ENCODE measurements at regions not wholly inside any gene's neighbourhood (a gene's known extent, or its start where the extent isn't known, plus 50 kb on each side); places are given as distances from the start of the nearest gene placed in this dataset.

GRCh38 chrX:5142644-5143043 is 1086.0 kb downstream of the NLGN4X start:
- no peak for FAIRE-seq
- no peak for DNase-seq (ENCODE audit: insufficient read length, low spot score)

GRCh38 chrX:5122181-5122678 is 1106.4 kb downstream of the NLGN4X start:
- DNase-seq (ENCODE audit: insufficient read length, low spot score), result no peak
- FAIRE-seq, result peak; percentile 71

- FAIRE-seq, result no peak
- no peak for DNase-seq (ENCODE audit: insufficient read length, low spot score)
Measured at GRCh38 chrX:5117816-5118215, 1110.9 kb downstream of the NLGN4X start.

- FAIRE-seq (no peak), DNase-seq (ENCODE audit: insufficient read length, low spot score) (no peak)
Measured at GRCh38 chrX:5113128-5113527, 1115.5 kb downstream of the NLGN4X start.

- no peak for DNase-seq (ENCODE audit: insufficient read length, low spot score)
- no peak for FAIRE-seq
Measured at GRCh38 chrX:5100004-5100403, 1128.7 kb downstream of the NLGN4X start.

GRCh38 chrX:5086388-5086787 is 1142.3 kb downstream of the NLGN4X start:
- FAIRE-seq, result no peak
- no peak for DNase-seq (ENCODE audit: insufficient read length, low spot score)

GRCh38 chrX:5084279-5084678 is 1144.4 kb downstream of the NLGN4X start:
- FAIRE-seq (no peak), DNase-seq (ENCODE audit: insufficient read length, low spot score) (no peak)

GRCh38 chrX:5082705-5083104 is 1146.0 kb downstream of the NLGN4X start:
- no peak for FAIRE-seq
- no peak for DNase-seq (ENCODE audit: insufficient read length, low spot score)

- DNase-seq (ENCODE audit: insufficient read length, low spot score) (no peak), FAIRE-seq (no peak)
Measured at GRCh38 chrX:5080791-5081190, 1147.9 kb downstream of the NLGN4X start.

- no peak for DNase-seq (ENCODE audit: insufficient read length, low spot score)
- FAIRE-seq, result no peak
Measured at GRCh38 chrX:5068550-5068949, 1160.1 kb downstream of the NLGN4X start.

- DNase-seq (ENCODE audit: insufficient read length, low spot score) (no peak), FAIRE-seq (no peak)
Measured at GRCh38 chrX:5057786-5058185, 1170.9 kb downstream of the NLGN4X start.

- DNase-seq (ENCODE audit: insufficient read length, low spot score) (no peak), FAIRE-seq (no peak)
Measured at GRCh38 chrX:5054852-5055251, 1173.8 kb downstream of the NLGN4X start.

- no peak for FAIRE-seq
- DNase-seq (ENCODE audit: insufficient read length, low spot score), result no peak
Measured at GRCh38 chrX:5051831-5052491, 1176.7 kb downstream of the NLGN4X start.

GRCh38 chrX:5042563-5042962 is 1186.1 kb downstream of the NLGN4X start:
- FAIRE-seq, result no peak

GRCh38 chrX:5031792-5032191 is 1196.9 kb downstream of the NLGN4X start:
- no peak for DNase-seq (ENCODE audit: insufficient read length, low spot score)
- peak; percentile 92 for FAIRE-seq

More at GRCh38 chrX:5042563-5042962, 1186.1 kb downstream of the NLGN4X start:
- DNase-seq (ENCODE audit: insufficient read length, low spot score), result no peak

- no peak for FAIRE-seq
Measured at GRCh38 chrX:5015451-5015850, 1213.2 kb downstream of the NLGN4X start.

GRCh38 chrX:4994855-4995254 is 1233.8 kb downstream of the NLGN4X start:
- no peak for FAIRE-seq
- no peak for DNase-seq (ENCODE audit: insufficient read length, low spot score)

More at GRCh38 chrX:5015451-5015850, 1213.2 kb downstream of the NLGN4X start:
- DNase-seq (ENCODE audit: insufficient read length, low spot score), result no peak

GRCh38 chrX:4978613-4979012 is 1250.1 kb downstream of the NLGN4X start:
- DNase-seq (ENCODE audit: insufficient read length, low spot score) (no peak), FAIRE-seq (no peak)

- DNase-seq (ENCODE audit: insufficient read length, low spot score) (no peak), FAIRE-seq (no peak)
Measured at GRCh38 chrX:4971646-4972045, 1257.0 kb downstream of the NLGN4X start.

GRCh38 chrX:4964112-4964511 is 1250.7 kb upstream of the PRKX start:
- FAIRE-seq (no peak), DNase-seq (ENCODE audit: insufficient read length, low spot score) (no peak)

- FAIRE-seq, result no peak
- DNase-seq (ENCODE audit: insufficient read length, low spot score), result no peak
Measured at GRCh38 chrX:4963432-4963831, 1250.0 kb upstream of the PRKX start.

GRCh38 chrX:4944767-4945166 is 1231.3 kb upstream of the PRKX start:
- DNase-seq (ENCODE audit: insufficient read length, low spot score) (no peak), FAIRE-seq (no peak)

- DNase-seq (ENCODE audit: insufficient read length, low spot score) (no peak), FAIRE-seq (no peak)
Measured at GRCh38 chrX:4936315-4936714, 1222.9 kb upstream of the PRKX start.

All from HTR-8/SVneo (cell line).